ENCODE measurements at regions not wholly inside any gene's neighbourhood (a gene's known extent, or its start where the extent isn't known, plus 50 kb on each side); places are given as distances from the start of the nearest gene placed in this dataset.

GRCh38 chr16:64641343-64641742 is 480.5 kb downstream of the CDH11 start:
- Histone ChIP-seq H3K27ac (no peak overlapping the region), H3K27me3 (no peaks in the 10 kb centered on the region), H3K4me3 (no peak overlapping the region), H3K4me1 (no peaks in the 10 kb centered on the region), H3K36me3 (no peaks in the 10 kb centered on the region), H3K9me3 (no peaks in the 10 kb centered on the region)
- intact Hi-C loops (cut with DNase I; ENCODE audit: low total_unique reads), result no loop called here
- no peak for TF ChIP-seq POLR2A (IDR thresholded peaks at IDR 0.05)
- TF ChIP-seq CTCF (IDR thresholded peaks at IDR 0.05), result no peak
- no peak for DNase-seq

GRCh38 chr16:64638766-64639165 is 483.1 kb downstream of the CDH11 start:
- Histone ChIP-seq H3K4me3 (no peak overlapping the region), H3K27ac (no peak overlapping the region), H3K36me3 (no peaks in the 10 kb centered on the region), H3K9me3 (no peaks in the 10 kb centered on the region), H3K4me1 (no peaks in the 10 kb centered on the region), H3K27me3 (no peaks in the 10 kb centered on the region)
- TF ChIP-seq CTCF (IDR thresholded peaks at IDR 0.05) (no peak), POLR2A (IDR thresholded peaks at IDR 0.05) (no peak)
- intact Hi-C loops (cut with DNase I; ENCODE audit: low total_unique reads), result no loop called here
- DNase-seq, result no peak

- Histone ChIP-seq H3K4me1 (no peaks in the 10 kb centered on the region), H3K9me3 (no peaks in the 10 kb centered on the region), H3K4me3 (no peak overlapping the region), H3K27ac (no peak overlapping the region), H3K27me3 (no peaks in the 10 kb centered on the region), H3K36me3 (no peaks in the 10 kb centered on the region)
- TF ChIP-seq POLR2A (IDR thresholded peaks at IDR 0.05), result no peak
- TF ChIP-seq CTCF (IDR thresholded peaks at IDR 0.05), result no peak
- intact Hi-C loops (cut with DNase I; ENCODE audit: low total_unique reads), result no loop called here
- no peak for DNase-seq
Observed at GRCh38 chr16:64629622-64630021, 492.2 kb downstream of the CDH11 start.

GRCh38 chr16:64627781-64628180 is 494.1 kb downstream of the CDH11 start:
- Histone ChIP-seq H3K27me3 (no peaks in the 10 kb centered on the region), H3K27ac (no peak overlapping the region), H3K36me3 (no peaks in the 10 kb centered on the region), H3K4me1 (no peaks in the 10 kb centered on the region), H3K9me3 (no peaks in the 10 kb centered on the region), H3K4me3 (no peak overlapping the region)
- no peak for TF ChIP-seq CTCF (IDR thresholded peaks at IDR 0.05)
- TF ChIP-seq POLR2A (IDR thresholded peaks at IDR 0.05), result no peak
- DNase-seq, result no peak
- intact Hi-C loops (cut with DNase I; ENCODE audit: low total_unique reads), result no loop called here

GRCh38 chr16:64627288-64627687 is 494.6 kb downstream of the CDH11 start:
- no peak for TF ChIP-seq POLR2A (IDR thresholded peaks at IDR 0.05)
- no peak for TF ChIP-seq CTCF (IDR thresholded peaks at IDR 0.05)
- no peaks in the 10 kb centered on the region for H3K4me1 ChIP-seq
- no peak overlapping the region for H3K27ac ChIP-seq
- H3K36me3 ChIP-seq, result no peaks in the 10 kb centered on the region
- H3K4me3 ChIP-seq, result no peak overlapping the region
- no peaks in the 10 kb centered on the region for H3K9me3 ChIP-seq
- DNase-seq, result no peak
- intact Hi-C loops (cut with DNase I; ENCODE audit: low total_unique reads), result no loop called here
- no peaks in the 10 kb centered on the region for H3K27me3 ChIP-seq

Data from uterus (tissue), 3 donors.